SH-SY5Y (cell line): ENCODE measurements at regions not wholly inside any gene's neighbourhood (a gene's known extent, or its start where the extent isn't known, plus 50 kb on each side); places are given as distances from the start of the nearest gene placed in this dataset.

Experiments used
- GATA2 ChIP-seq: IDR thresholded peaks from 2 replicates; pipeline ENCODE4 v1.6.1; 2011; ENCODE audit warnings: mild to moderate bottlenecking, low read depth, low read length
- GATA3 ChIP-seq: IDR thresholded peaks from 2 replicates; pipeline ENCODE4 v1.6.1; 2011; ENCODE audit warnings: low read depth, mild to moderate bottlenecking, low read length, moderate library complexity

DNA sequence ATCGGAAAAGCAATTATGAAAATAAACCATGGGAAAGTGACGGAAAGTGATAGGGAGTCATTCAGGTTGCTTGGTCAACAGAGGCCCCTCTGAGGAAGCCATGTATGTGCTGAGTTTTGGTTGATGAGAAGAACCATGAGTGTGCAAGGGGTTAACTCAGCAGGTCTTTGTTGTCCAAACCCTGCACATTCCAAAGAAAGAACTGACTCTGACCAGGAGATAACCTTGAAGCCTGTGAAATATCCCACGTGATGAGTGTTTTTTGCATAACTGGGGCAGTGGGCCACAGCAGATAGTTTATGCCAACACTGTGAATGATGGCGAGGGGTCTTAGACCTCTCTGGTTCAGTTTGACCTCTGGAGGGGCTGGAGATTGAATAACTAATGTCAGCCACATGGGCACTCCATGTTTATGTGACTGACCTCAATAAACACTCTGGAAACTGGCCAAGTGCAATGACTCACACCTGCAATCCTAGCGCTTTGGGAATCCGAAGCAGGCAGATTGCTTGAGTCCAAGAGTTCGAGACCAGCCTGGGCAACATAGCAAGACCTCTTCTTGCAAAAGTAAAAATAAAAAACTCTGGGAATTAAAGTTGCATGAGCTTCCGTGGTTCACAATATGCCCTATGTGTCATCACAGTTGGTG, 154.0 kb upstream of the FOXK1 start:
- TF ChIP-seq GATA2, result no peak
- no peak for TF ChIP-seq GATA3
